Activated CD4-positive, alpha-beta T cell treated with anti-CD3 and anti-CD28 coated beads for 36 hours (primary cell): ENCODE measurements at regions not wholly inside any gene's neighbourhood (a gene's known extent, or its start where the extent isn't known, plus 50 kb on each side); places are given as distances from the start of the nearest gene placed in this dataset.

Source experiments
- ATAC-seq: fragments of 200-7000 bp; cut with Tn5 transposase; one replicate; pipeline ENCODE4 v1.10.0; 2021; ENCODE audit warnings: mild to moderate bottlenecking, moderate library complexity
- CTCF ChIA-PET: fragments of 350-600 bp; sonication (Branson Sonifier 250); formaldehyde crosslinking; loops from one replicate; lab custom pipeline; 2021; ENCODE audit warnings: antibody characterized with exemption; lab: Charles Lee
- POLR2A ChIA-PET: fragments of 350-600 bp; sonication (Branson Sonifier 250); formaldehyde crosslinking; loops from one replicate; lab custom pipeline; 2021; ENCODE audit warnings: antibody characterized with exemption, inconsistent platforms; lab: Charles Lee
- DNase-seq: peaks from one replicate; pipeline ENCODE4 v3.0.0-alpha.2; 2020
- H3K27ac Mint-ChIP-seq: one replicate; pipeline ENCODE4 v1.8.0; 2021; ENCODE audit warnings: mixed read lengths
- H3K27me3 Mint-ChIP-seq: one replicate; pipeline ENCODE4 v1.8.0; 2021; ENCODE audit warnings: mixed read lengths
- H3K36me3 Mint-ChIP-seq: one replicate; pipeline ENCODE4 v1.8.0; 2021; ENCODE audit warnings: low read depth, mixed read lengths
- H3K4me1 Mint-ChIP-seq: one replicate; pipeline ENCODE4 v1.8.0; 2021; ENCODE audit warnings: mixed read lengths
- H3K4me3 Mint-ChIP-seq: one replicate; pipeline ENCODE4 v1.8.0; 2021; ENCODE audit warnings: mild to moderate bottlenecking, moderate library complexity, mixed read lengths
- H3K9me3 Mint-ChIP-seq: one replicate; pipeline ENCODE4 v1.8.0; 2021; ENCODE audit warnings: low read depth, mixed read lengths
- intact Hi-C, 2 experiments: fragments of 100-400 bp; cut with DNase I in 1 of 2; cut with micrococcal nuclease in 1 of 2; formaldehyde crosslinking; loops; one replicate each; pipeline versions ENCODE4 v1.14.2 to v1.15.1; 2022 to 2024; cut with DNase I, micrococcal nuclease

GRCh38 chr15:97761110-97761509, 199.4 kb upstream of the ARRDC4 start:
- intact Hi-C loops: no loop called here
- no peak for DNase-seq
- ChIA-PET CTCF (no interaction called here), POLR2A (no interaction called here)
- Mint-ChIP-seq H3K4me1 (no peaks in the 10 kb centered on the region), H3K4me3 (no peak overlapping the region), H3K9me3 (no peaks in the 10 kb centered on the region), H3K27ac (no peak overlapping the region), H3K27me3 (peaks cover 5% of the 10 kb centered on the region), H3K36me3 (no peaks in the 10 kb centered on the region)
- ATAC-seq: no peak

- ATAC-seq (no peak), DNase-seq (no peak)
- no peaks in the 10 kb centered on the region for H3K27me3 Mint-ChIP-seq
- H3K36me3 Mint-ChIP-seq: no peaks in the 10 kb centered on the region
- CTCF ChIA-PET: no interaction called here
- H3K4me1 Mint-ChIP-seq: no peaks in the 10 kb centered on the region
- POLR2A ChIA-PET: no interaction called here
- H3K27ac Mint-ChIP-seq: no peak overlapping the region
- intact Hi-C loops: no loop called here
- H3K4me3 Mint-ChIP-seq: no peak overlapping the region
- no peaks in the 10 kb centered on the region for H3K9me3 Mint-ChIP-seq
Measured at GRCh38 chr15:97783240-97783639, 177.3 kb upstream of the ARRDC4 start.

GRCh38 chr15:97786741-97787140, 173.8 kb upstream of the ARRDC4 start:
- ChIA-PET CTCF (no interaction called here), POLR2A (no interaction called here)
- Mint-ChIP-seq H3K27me3 (no peaks in the 10 kb centered on the region), H3K4me3 (no peak overlapping the region), H3K27ac (no peak overlapping the region), H3K9me3 (no peaks in the 10 kb centered on the region), H3K4me1 (no peaks in the 10 kb centered on the region), H3K36me3 (no peaks in the 10 kb centered on the region)
- ATAC-seq (no peak), DNase-seq (no peak)
- intact Hi-C loops: no loop called here

DNA sequence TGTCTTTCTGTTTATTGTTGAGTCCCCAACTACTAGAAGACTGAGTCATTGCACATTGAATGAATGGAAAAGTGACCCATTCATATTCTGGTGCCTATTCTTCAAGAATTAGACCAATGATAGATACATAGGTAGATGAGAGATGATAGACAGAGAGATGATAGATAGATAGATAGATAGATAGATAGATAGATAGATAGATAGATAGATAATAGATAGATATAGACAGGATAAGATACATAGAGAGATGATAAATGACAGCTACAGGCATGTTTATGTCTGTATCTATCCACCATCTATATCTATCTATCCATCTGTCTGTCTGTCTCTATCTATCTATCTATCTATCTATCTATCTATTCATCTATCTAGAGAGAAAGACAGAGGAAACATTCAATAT, 170.3 kb upstream of the ARRDC4 start:
- ChIA-PET POLR2A (no interaction called here), CTCF (no interaction called here)
- H3K4me1 Mint-ChIP-seq: no peaks in the 10 kb centered on the region
- no peaks in the 10 kb centered on the region for H3K36me3 Mint-ChIP-seq
- no peak overlapping the region for H3K4me3 Mint-ChIP-seq
- DNase-seq (no peak), ATAC-seq (no peak)
- no peaks in the 10 kb centered on the region for H3K9me3 Mint-ChIP-seq
- intact Hi-C loops: no loop called here
- H3K27ac Mint-ChIP-seq: no peak overlapping the region
- H3K27me3 Mint-ChIP-seq: no peaks in the 10 kb centered on the region

DNA sequence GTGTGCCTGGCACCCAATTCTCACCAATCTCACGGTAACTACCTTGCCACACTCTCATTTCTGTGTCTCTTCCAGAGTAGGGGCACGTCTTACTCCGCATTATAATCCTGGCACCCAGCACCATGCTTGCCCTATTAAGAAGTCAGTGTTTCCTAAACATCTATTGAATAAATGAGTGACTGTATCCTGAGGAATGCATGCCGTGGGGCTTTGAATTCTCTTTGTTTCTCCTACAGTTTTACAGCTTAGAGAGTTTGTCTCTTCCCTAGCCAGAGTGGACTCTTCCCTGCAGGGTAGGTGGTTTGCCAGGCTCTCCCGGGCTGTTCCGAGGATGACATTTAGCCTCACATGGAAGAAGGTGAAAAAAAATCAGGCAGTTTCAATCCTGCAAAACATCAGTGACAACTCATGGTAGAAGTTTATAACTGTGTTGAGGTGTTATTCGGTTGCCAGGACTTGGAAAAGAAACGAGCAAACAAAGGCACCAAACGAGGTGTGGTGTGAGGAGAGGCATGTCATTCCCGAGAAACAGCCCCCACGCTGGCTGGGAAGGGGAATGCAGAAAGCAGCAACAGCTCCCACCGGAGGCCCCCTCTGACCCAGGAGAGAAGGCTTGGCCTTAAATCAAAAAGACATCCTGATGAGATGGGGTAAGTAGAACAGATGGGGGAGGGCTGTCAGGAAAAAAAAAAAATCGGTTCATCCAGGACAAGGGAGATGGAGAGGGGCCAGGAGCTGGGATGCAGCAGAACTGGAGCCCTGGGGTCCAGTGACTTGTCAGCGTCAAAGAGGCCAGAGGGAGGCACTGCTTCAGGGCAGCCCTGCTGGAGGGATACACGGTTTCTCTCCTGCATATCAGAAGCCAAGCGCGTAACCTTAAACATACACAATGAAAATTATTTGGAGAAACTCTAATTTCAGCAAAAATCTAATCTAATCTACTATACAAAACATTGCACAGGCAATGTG, 168.4 kb upstream of the ARRDC4 start:
- POLR2A ChIA-PET: no interaction called here
- no peak overlapping the region for H3K4me3 Mint-ChIP-seq
- no peak for ATAC-seq
- H3K27me3 Mint-ChIP-seq: peaks cover 2% of the 10 kb centered on the region
- CTCF ChIA-PET: no interaction called here
- no peak overlapping the region for H3K27ac Mint-ChIP-seq
- no peak for DNase-seq
- no peaks in the 10 kb centered on the region for H3K4me1 Mint-ChIP-seq
- H3K9me3 Mint-ChIP-seq: no peaks in the 10 kb centered on the region
- intact Hi-C loops: no loop called here
- no peaks in the 10 kb centered on the region for H3K36me3 Mint-ChIP-seq

DNA sequence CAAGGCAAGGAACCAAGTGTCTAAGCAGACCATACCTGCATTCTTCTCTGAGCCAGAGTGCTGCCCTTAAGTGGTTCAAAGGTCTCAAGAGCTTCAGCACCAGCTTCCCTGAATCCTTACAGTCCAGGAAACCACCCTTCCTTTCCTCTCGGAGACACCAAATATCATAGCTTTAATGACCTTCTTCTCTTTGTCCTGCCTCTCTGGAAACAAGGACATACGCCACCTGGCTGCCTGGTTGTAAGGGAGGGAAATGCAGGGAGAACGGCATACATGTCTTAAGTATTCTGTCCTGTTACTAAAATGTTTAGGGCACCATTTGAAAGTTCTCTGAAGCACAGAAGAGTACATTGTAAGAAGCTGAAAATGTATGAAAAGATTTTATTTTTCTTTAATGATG, 155.6 kb upstream of the ARRDC4 start:
- Mint-ChIP-seq H3K36me3 (no peaks in the 10 kb centered on the region), H3K4me3 (no peak overlapping the region), H3K27me3 (peaks cover 4% of the 10 kb centered on the region), H3K4me1 (no peaks in the 10 kb centered on the region), H3K9me3 (no peaks in the 10 kb centered on the region), H3K27ac (no peak overlapping the region)
- ChIA-PET CTCF (no interaction called here), POLR2A (no interaction called here)
- intact Hi-C loops: no loop called here
- DNase-seq (no peak), ATAC-seq (no peak)

GRCh38 chr15:97806766-97807165, 153.7 kb upstream of the ARRDC4 start:
- ChIA-PET CTCF (no interaction called here), POLR2A (no interaction called here)
- Mint-ChIP-seq H3K4me1 (no peaks in the 10 kb centered on the region), H3K4me3 (no peak overlapping the region), H3K27ac (no peak overlapping the region), H3K9me3 (peaks cover 3% of the 10 kb centered on the region), H3K27me3 (peaks cover 2% of the 10 kb centered on the region), H3K36me3 (no peaks in the 10 kb centered on the region)
- ATAC-seq (no peak), DNase-seq (no peak)
- intact Hi-C loops: no loop called here

DNA sequence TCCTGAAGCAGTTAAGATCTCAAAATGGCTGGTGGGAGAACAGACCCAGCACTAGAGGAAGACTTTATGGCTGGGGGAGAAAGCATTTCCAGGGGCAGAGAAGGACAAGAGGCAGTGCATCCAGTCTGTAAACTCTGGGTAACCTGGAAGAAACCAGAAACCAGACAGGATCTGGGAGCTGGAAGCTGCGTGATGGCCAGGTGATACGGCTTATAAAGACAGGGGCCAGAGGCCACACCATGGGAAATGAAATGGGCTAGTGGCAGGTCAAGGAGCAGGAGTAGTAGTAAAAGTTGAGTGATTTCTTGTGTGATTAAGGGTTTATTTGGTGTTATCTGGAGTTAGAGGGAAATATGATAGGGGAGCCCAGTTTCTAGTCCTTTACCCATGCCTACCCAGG, 144.7 kb upstream of the ARRDC4 start:
- H3K36me3 Mint-ChIP-seq: no peaks in the 10 kb centered on the region
- no peak for DNase-seq
- CTCF ChIA-PET: interaction anchor here (0.7 kb wide), 1 partner anchor 39 kb away, joined by 4 read pairs; no protein-coding TSS in a partner anchor
- H3K9me3 Mint-ChIP-seq: peaks cover 8% of the 10 kb centered on the region
- POLR2A ChIA-PET: no interaction called here
- no peak overlapping the region for H3K4me3 Mint-ChIP-seq
- H3K27me3 Mint-ChIP-seq: no peaks in the 10 kb centered on the region
- no peak for ATAC-seq
- intact Hi-C loops: no loop called here
- no peak overlapping the region for H3K27ac Mint-ChIP-seq
- peaks cover 6% of the 10 kb centered on the region for H3K4me1 Mint-ChIP-seq

- ChIA-PET CTCF (no interaction called here), POLR2A (no interaction called here)
- no peaks in the 10 kb centered on the region for H3K36me3 Mint-ChIP-seq
- H3K9me3 Mint-ChIP-seq: peaks cover 3% of the 10 kb centered on the region
- peaks cover 6% of the 10 kb centered on the region for H3K4me1 Mint-ChIP-seq
- intact Hi-C loops: no loop called here
- no peak overlapping the region for H3K27ac Mint-ChIP-seq
- no peaks in the 10 kb centered on the region for H3K27me3 Mint-ChIP-seq
- ATAC-seq (no peak), DNase-seq (no peak)
- H3K4me3 Mint-ChIP-seq: no peak overlapping the region
Measured at GRCh38 chr15:97817276-97817890, 143.1 kb upstream of the ARRDC4 start.

DNA sequence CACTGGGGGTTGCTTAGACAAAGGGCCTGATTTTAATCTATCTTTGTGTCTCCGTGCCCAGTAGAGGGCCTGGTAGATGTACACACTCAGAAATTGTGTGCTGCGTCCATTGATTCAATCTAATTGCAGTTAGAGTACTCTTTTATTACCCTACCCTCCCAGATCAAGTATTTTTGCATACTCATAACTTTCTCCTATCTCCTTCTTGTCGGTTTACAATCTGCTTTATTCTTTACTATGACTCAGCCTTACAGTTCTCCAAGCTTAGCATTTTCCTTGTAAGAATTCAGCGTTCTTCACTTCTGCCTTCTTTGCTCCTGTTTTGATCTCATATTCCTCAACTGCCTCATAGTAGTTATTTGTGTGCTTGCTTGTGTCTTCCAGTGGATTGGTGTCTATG, 124.5 kb upstream of the ARRDC4 start:
- H3K4me3 Mint-ChIP-seq: no peak overlapping the region
- CTCF ChIA-PET: no interaction called here
- peaks cover 11% of the 10 kb centered on the region for H3K9me3 Mint-ChIP-seq
- ATAC-seq (no peak), DNase-seq (no peak)
- POLR2A ChIA-PET: no interaction called here
- no peaks in the 10 kb centered on the region for H3K4me1 Mint-ChIP-seq
- H3K27ac Mint-ChIP-seq: no peak overlapping the region
- no peaks in the 10 kb centered on the region for H3K36me3 Mint-ChIP-seq
- no peaks in the 10 kb centered on the region for H3K27me3 Mint-ChIP-seq
- intact Hi-C loops: no loop called here

GRCh38 chr15:97837896-97838295, 122.6 kb upstream of the ARRDC4 start:
- Mint-ChIP-seq H3K4me3 (no peak overlapping the region), H3K36me3 (no peaks in the 10 kb centered on the region), H3K9me3 (peaks cover 6% of the 10 kb centered on the region), H3K4me1 (no peaks in the 10 kb centered on the region), H3K27ac (no peak overlapping the region), H3K27me3 (no peaks in the 10 kb centered on the region)
- CTCF ChIA-PET: no interaction called here
- intact Hi-C loops: no loop called here
- ATAC-seq: no peak
- DNase-seq: no peak
- POLR2A ChIA-PET: no interaction called here

DNA sequence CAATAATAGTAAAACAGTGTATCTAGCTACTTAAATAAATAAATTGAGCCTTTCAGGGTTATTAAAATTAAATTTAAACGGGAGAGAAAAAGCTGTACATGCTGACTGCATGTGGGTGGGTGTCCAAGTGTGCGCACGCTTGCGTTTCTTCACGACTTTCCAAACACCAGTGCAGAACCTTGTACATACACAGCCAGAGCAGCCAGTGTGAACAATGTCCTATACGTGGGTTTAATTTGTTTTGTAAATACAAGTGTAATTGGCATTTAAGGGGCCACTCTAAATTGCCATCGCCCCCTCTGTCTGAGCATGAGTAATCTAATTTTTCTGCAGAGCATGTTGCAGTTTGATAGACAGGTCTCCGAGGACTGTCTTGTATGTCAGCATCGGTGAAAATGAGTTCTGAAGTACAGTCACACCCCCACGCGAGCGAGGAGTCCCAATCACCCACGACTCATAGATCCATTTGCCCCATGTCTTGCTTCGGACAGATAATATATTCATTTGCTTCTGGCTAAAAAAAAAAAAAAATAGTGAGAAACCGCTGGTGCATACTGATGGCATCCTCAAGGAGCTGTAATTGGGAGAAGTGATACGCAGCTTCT, 121.8 kb upstream of the ARRDC4 start:
- intact Hi-C loops: no loop called here
- CTCF ChIA-PET: no interaction called here
- H3K9me3 Mint-ChIP-seq: peaks cover 6% of the 10 kb centered on the region
- POLR2A ChIA-PET: no interaction called here
- H3K4me1 Mint-ChIP-seq: no peaks in the 10 kb centered on the region
- DNase-seq: no peak
- no peak for ATAC-seq
- no peaks in the 10 kb centered on the region for H3K27me3 Mint-ChIP-seq
- no peaks in the 10 kb centered on the region for H3K36me3 Mint-ChIP-seq
- no peak overlapping the region for H3K4me3 Mint-ChIP-seq
- no peak overlapping the region for H3K27ac Mint-ChIP-seq
